Colonic mucosa (tissue), 4 donors: ENCODE measurements at regions not wholly inside any gene's neighbourhood (a gene's known extent, or its start where the extent isn't known, plus 50 kb on each side); places are given as distances from the start of the nearest gene placed in this dataset.

Experiments
- DNase-seq: peaks from one replicate; pipeline ENCODE4 v3.0.0-alpha.2; 2020
- H3K27ac ChIP-seq: fragments of 200-600 bp; one replicate; pipeline ENCODE4 v1.8.0; 2021
- H3K27me3 ChIP-seq: fragments of 200-600 bp; one replicate; pipeline ENCODE4 v1.8.0; 2021
- H3K36me3 ChIP-seq: fragments of 200-600 bp; one replicate; pipeline ENCODE4 v1.8.0; 2021
- H3K4me1 ChIP-seq: fragments of 200-600 bp; one replicate; pipeline ENCODE4 v1.8.0; 2021; ENCODE audit warnings: mild to moderate bottlenecking
- H3K4me3 ChIP-seq: fragments of 200-600 bp; one replicate; pipeline ENCODE4 v1.8.0; 2021
- H3K9ac ChIP-seq, 2 donors: one replicate each; pipeline ENCODE4 v1.7.0; 2013; ENCODE audit warnings: control low read depth in 2 of 2, low read depth in 2 of 2, low read length in 2 of 2
- H3K9me3 ChIP-seq: fragments of 200-600 bp; one replicate; pipeline ENCODE4 v1.8.0; 2021
- CTCF ChIP-seq: fragments of 200-600 bp; IDR thresholded peaks from one replicate; pipeline ENCODE4 v1.8.0; 2022; ENCODE audit warnings: antibody characterized with exemption, mild to moderate bottlenecking
- intact Hi-C: fragments of 100-400 bp; cut with DNase I; formaldehyde crosslinking; loops from one replicate; pipeline ENCODE4 v1.14.1; 2022
- donor health status: healthy.
- donor health status: DM: no; HTN: no; CAD: no.
- donor health status: DM: no; HTN: no; CAD: no.

- H3K9ac ChIP-seq, result no peak overlapping the region
- no peak overlapping the region for H3K4me3 ChIP-seq
- no peak for DNase-seq
- no peak for TF ChIP-seq CTCF
- H3K27me3 ChIP-seq, result no peaks in the 10 kb centered on the region
- H3K27ac ChIP-seq, result no peak overlapping the region
- no peaks in the 10 kb centered on the region for H3K4me1 ChIP-seq
- H3K36me3 ChIP-seq, result no peaks in the 10 kb centered on the region
- intact Hi-C loops, result no loop called here
- no peaks in the 10 kb centered on the region for H3K9me3 ChIP-seq
Measured at GRCh38 chr10:121667948-121668313, 69.7 kb upstream of the FGFR2 start.

GRCh38 chr10:121665809-121666208, 67.6 kb upstream of the FGFR2 start:
- intact Hi-C loops, result no loop called here
- no peaks in the 10 kb centered on the region for H3K36me3 ChIP-seq

GRCh38 chr10:121664671-121665070, 66.4 kb upstream of the FGFR2 start:
- Histone ChIP-seq H3K27me3 (no peaks in the 10 kb centered on the region), H3K27ac (no peak overlapping the region), H3K4me3 (no peak overlapping the region), H3K9ac (no peak overlapping the region), H3K4me1 (no peaks in the 10 kb centered on the region), H3K36me3 (no peaks in the 10 kb centered on the region), H3K9me3 (no peaks in the 10 kb centered on the region)
- TF ChIP-seq CTCF, result no peak
- intact Hi-C loops, result no loop called here
- no peak for DNase-seq

More at GRCh38 chr10:121665809-121666208, 67.6 kb upstream of the FGFR2 start:
- H3K4me3 ChIP-seq, result no peak overlapping the region
- no peak for DNase-seq
- H3K4me1 ChIP-seq, result no peaks in the 10 kb centered on the region
- no peak overlapping the region for H3K9ac ChIP-seq
- H3K27me3 ChIP-seq, result no peaks in the 10 kb centered on the region
- no peaks in the 10 kb centered on the region for H3K9me3 ChIP-seq
- no peak for TF ChIP-seq CTCF
- no peak overlapping the region for H3K27ac ChIP-seq

GRCh38 chr10:121662945-121663917, 65.0 kb upstream of the FGFR2 start:
- H3K27me3 ChIP-seq, result no peaks in the 10 kb centered on the region
- intact Hi-C loops, result no loop called here
- H3K4me3 ChIP-seq, result no peak overlapping the region
- no peaks in the 10 kb centered on the region for H3K4me1 ChIP-seq
- peak; percentile 37 for DNase-seq
- no peaks in the 10 kb centered on the region for H3K9me3 ChIP-seq
- no peak overlapping the region for H3K27ac ChIP-seq
- no peak overlapping the region for H3K9ac ChIP-seq
- peak; percentile 17 for TF ChIP-seq CTCF
- H3K36me3 ChIP-seq, result no peaks in the 10 kb centered on the region

GRCh38 chr10:121662531-121662930, 64.3 kb upstream of the FGFR2 start:
- H3K9ac ChIP-seq, result no peak overlapping the region
- no peak for TF ChIP-seq CTCF
- H3K36me3 ChIP-seq, result no peaks in the 10 kb centered on the region
- H3K27me3 ChIP-seq, result no peaks in the 10 kb centered on the region
- no peaks in the 10 kb centered on the region for H3K4me1 ChIP-seq
- no peaks in the 10 kb centered on the region for H3K9me3 ChIP-seq
- DNase-seq, result no peak
- H3K27ac ChIP-seq, result no peak overlapping the region
- H3K4me3 ChIP-seq, result no peak overlapping the region
- intact Hi-C loops, result no loop called here
